ENCODE measurements at regions not wholly inside any gene's neighbourhood (a gene's known extent, or its start where the extent isn't known, plus 50 kb on each side); places are given as distances from the start of the nearest gene placed in this dataset.

DNA sequence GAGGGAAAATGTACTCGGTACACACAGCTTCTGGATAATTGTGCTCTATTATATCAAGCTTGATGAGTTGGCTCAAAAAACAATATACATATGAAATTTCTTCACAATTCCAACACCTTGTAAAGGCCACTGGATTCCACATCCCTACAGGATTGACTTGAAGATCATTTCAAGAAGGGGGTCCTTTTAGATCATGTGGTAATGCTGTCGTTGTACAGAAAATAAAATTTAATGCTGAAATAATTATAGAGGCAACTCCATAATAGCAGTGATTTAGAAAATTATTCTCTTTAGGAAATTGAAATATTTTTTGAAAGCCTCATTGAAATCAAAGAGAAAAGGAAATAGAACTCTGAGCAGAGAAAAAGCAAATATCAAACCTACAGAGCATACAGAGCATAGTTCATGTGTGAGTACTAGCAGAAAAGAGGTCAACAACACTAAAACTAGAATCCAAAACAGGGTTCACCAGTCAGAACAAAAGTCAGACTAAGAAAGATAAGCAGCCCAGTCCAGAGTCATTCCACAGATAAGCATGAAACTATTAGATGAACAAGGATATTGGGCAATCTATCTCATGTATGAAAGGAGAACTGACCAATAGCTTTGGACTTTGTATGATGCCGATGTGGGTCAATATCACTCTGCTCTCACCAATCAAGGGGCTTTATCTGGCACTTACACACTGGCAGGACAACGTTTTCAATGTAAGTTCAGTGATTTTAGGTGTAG is 79.5 kb upstream of the PALMD start (continued):
- TF ChIP-seq, protein P1, sequence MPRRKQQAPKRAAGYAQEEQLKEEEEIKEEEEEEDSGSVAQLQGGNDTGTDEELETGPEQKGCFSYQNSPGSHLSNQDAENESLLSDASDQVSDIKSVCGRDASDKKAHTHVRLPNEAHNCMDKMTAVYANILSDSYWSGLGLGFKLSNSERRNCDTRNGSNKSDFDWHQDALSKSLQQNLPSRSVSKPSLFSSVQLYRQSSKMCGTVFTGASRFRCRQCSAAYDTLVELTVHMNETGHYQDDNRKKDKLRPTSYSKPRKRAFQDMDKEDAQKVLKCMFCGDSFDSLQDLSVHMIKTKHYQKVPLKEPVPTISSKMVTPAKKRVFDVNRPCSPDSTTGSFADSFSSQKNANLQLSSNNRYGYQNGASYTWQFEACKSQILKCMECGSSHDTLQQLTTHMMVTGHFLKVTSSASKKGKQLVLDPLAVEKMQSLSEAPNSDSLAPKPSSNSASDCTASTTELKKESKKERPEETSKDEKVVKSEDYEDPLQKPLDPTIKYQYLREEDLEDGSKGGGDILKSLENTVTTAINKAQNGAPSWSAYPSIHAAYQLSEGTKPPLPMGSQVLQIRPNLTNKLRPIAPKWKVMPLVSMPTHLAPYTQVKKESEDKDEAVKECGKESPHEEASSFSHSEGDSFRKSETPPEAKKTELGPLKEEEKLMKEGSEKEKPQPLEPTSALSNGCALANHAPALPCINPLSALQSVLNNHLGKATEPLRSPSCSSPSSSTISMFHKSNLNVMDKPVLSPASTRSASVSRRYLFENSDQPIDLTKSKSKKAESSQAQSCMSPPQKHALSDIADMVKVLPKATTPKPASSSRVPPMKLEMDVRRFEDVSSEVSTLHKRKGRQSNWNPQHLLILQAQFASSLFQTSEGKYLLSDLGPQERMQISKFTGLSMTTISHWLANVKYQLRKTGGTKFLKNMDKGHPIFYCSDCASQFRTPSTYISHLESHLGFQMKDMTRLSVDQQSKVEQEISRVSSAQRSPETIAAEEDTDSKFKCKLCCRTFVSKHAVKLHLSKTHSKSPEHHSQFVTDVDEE (CRISPR knock-in tag; IDR thresholded peaks at IDR 0.05), result no peak
- TF ChIP-seq ZNF565 (CRISPR knock-in tag; conservative IDR thresholded peaks at IDR 0.05; ENCODE audit: low read depth) (no peak), RARB (CRISPR knock-in tag; IDR thresholded peaks at IDR 0.05) (no peak), ZC3H10 (CRISPR knock-in tag; IDR thresholded peaks at IDR 0.05) (no peak), CSDC2 (CRISPR knock-in tag; IDR thresholded peaks at IDR 0.05) (no peak), BACH2 (CRISPR knock-in tag; IDR thresholded peaks at IDR 0.05; ENCODE audit: borderline replicate concordance) (no peak)
- TF ChIP-seq, protein P2, sequence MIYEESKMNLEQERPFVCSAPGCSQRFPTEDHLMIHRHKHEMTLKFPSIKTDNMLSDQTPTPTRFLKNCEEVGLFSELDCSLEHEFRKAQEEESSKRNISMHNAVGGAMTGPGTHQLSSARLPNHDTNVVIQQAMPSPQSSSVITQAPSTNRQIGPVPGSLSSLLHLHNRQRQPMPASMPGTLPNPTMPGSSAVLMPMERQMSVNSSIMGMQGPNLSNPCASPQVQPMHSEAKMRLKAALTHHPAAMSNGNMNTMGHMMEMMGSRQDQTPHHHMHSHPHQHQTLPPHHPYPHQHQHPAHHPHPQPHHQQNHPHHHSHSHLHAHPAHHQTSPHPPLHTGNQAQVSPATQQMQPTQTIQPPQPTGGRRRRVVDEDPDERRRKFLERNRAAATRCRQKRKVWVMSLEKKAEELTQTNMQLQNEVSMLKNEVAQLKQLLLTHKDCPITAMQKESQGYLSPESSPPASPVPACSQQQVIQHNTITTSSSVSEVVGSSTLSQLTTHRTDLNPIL (CRISPR knock-in tag; IDR thresholded peaks at IDR 0.05; ENCODE audit: low read depth), result no peak
- TF ChIP-seq, protein P3, sequence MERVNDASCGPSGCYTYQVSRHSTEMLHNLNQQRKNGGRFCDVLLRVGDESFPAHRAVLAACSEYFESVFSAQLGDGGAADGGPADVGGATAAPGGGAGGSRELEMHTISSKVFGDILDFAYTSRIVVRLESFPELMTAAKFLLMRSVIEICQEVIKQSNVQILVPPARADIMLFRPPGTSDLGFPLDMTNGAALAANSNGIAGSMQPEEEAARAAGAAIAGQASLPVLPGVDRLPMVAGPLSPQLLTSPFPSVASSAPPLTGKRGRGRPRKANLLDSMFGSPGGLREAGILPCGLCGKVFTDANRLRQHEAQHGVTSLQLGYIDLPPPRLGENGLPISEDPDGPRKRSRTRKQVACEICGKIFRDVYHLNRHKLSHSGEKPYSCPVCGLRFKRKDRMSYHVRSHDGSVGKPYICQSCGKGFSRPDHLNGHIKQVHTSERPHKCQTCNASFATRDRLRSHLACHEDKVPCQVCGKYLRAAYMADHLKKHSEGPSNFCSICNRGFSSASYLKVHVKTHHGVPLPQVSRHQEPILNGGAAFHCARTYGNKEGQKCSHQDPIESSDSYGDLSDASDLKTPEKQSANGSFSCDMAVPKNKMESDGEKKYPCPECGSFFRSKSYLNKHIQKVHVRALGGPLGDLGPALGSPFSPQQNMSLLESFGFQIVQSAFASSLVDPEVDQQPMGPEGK (CRISPR knock-in tag; IDR thresholded peaks at IDR 0.05; ENCODE audit: borderline replicate concordance), result no peak
- TF ChIP-seq, protein P4, sequence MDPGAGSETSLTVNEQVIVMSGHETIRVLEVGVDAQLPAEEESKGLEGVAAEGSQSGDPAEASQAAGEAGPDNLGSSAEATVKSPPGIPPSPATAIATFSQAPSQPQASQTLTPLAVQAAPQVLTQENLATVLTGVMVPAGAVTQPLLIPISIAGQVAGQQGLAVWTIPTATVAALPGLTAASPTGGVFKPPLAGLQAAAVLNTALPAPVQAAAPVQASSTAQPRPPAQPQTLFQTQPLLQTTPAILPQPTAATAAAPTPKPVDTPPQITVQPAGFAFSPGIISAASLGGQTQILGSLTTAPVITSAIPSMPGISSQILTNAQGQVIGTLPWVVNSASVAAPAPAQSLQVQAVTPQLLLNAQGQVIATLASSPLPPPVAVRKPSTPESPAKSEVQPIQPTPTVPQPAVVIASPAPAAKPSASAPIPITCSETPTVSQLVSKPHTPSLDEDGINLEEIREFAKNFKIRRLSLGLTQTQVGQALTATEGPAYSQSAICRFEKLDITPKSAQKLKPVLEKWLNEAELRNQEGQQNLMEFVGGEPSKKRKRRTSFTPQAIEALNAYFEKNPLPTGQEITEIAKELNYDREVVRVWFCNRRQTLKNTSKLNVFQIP (CRISPR knock-in tag; IDR thresholded peaks at IDR 0.05; ENCODE audit: borderline replicate concordance, low read depth), result no peak

DNA sequence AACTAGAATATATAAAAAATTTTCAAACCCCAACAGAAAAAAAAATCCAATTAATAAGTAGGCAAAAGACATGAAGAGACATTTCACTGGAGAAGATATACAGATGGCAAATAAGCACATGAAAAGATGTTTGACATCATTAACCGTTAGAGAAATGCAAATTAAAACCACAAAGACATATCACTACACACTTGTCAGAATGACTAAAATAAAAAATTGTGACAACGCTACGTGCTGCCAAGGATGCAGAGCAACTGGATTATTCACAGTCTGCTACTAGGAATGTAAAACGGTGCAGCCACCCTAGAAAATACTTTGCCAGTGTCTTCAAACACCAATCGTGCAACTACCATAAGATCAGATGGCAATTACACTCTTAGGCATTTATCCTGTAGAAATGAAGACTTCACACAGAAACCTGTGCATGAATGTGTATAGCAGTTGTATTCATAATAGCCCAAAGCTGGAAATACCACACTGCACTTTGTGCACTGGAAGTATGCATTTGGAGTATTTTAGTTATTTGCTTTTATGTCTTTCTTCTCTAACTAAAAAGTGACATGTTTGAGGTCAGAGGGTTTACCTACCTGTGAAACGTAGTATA is 75.3 kb upstream of the PALMD start:
- TF ChIP-seq TOX (CRISPR knock-in tag; IDR thresholded peaks at IDR 0.05; ENCODE audit: borderline replicate concordance) (no peak), CSDC2 (CRISPR knock-in tag; IDR thresholded peaks at IDR 0.05) (no peak), ESRRG (CRISPR knock-in tag; IDR thresholded peaks at IDR 0.05) (no peak), ZNF70 (CRISPR knock-in tag; IDR thresholded peaks at IDR 0.05) (no peak), ZNF8 (CRISPR knock-in tag; IDR thresholded peaks at IDR 0.05) (no peak), TCF4 (CRISPR knock-in tag; IDR thresholded peaks at IDR 0.05; ENCODE audit: borderline replicate concordance) (no peak), ISL1 (CRISPR knock-in tag; IDR thresholded peaks at IDR 0.05) (no peak), ZC3H10 (CRISPR knock-in tag; IDR thresholded peaks at IDR 0.05) (no peak), ARNTL (CRISPR knock-in tag; IDR thresholded peaks at IDR 0.05; ENCODE audit: borderline replicate concordance, low read depth) (no peak), SNAI2 (CRISPR knock-in tag; IDR thresholded peaks at IDR 0.05) (no peak), BACH2 (CRISPR knock-in tag; IDR thresholded peaks at IDR 0.05; ENCODE audit: borderline replicate concordance) (no peak)
- TF ChIP-seq, protein P3 (CRISPR knock-in tag; IDR thresholded peaks at IDR 0.05; ENCODE audit: borderline replicate concordance), result no peak
- TF ChIP-seq, protein P4 (CRISPR knock-in tag; IDR thresholded peaks at IDR 0.05; ENCODE audit: borderline replicate concordance, low read depth), result no peak
- TF ChIP-seq, protein P5, sequence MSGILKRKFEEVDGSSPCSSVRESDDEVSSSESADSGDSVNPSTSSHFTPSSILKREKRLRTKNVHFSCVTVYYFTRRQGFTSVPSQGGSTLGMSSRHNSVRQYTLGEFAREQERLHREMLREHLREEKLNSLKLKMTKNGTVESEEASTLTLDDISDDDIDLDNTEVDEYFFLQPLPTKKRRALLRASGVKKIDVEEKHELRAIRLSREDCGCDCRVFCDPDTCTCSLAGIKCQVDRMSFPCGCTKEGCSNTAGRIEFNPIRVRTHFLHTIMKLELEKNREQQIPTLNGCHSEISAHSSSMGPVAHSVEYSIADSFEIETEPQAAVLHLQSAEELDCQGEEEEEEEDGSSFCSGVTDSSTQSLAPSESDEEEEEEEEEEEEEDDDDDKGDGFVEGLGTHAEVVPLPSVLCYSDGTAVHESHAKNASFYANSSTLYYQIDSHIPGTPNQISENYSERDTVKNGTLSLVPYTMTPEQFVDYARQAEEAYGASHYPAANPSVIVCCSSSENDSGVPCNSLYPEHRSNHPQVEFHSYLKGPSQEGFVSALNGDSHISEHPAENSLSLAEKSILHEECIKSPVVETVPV (CRISPR knock-in tag; IDR thresholded peaks at IDR 0.05), result no peak
- no peak for ATAC-seq

All from SK-N-SH treated with all-trans-retinoic acid at 6 μM for 48 hours (cell line).